ENCODE measurements at regions not wholly inside any gene's neighbourhood (a gene's known extent, or its start where the extent isn't known, plus 50 kb on each side); places are given as distances from the start of the nearest gene placed in this dataset.
"Not testable (repeated sequence)": the region's sequence is repeated elsewhere in the genome, so short reads cannot be mapped to it uniquely, and the experiment has no call there.

DNA sequence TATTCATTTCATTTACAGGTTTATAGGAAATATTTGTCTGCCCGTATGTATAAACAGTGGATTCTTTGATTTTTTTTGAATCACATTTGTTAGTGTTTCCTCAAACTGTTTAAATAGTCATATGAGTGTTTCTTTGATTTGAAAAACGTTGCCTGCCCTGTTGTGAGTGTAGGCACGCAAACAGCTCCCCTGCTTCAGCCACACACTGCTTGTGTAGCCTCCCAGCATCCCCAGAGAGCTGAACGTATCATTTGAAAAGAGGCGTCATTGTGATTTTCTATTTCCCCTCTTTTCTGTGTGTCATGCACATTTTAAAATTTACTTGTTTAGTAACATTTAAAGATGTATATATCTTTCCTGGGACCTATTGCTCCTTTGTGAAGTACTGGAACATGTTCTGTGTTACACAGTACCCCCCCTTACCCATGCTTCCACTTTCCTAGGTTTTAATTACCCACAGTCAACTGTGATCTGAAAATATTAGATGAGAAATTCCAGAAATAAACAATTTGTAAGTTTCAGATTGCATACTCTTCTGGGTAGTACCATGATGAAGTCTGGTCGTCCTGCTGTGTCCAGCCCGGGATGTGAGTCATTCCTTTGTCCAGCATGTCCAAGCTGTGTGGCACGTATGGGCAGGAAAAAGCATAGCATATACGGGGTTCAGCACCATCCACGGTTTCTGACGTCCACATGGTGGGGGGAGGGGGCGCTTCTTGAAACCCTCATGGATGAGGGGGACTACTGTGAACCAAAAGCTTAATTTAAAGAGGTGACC, 78.7 kb downstream of the NPIPB11 start:
- not testable (repeated sequence) for H3K4me3 ChIP-seq (ENCODE audit: low read depth in 1 of 2, low read length in 2 of 2); H3K4me1 ChIP-seq (ENCODE audit: control insufficient read depth in 1 of 2, insufficient read depth in 2 of 2, low read length in 2 of 2); H3K9ac ChIP-seq (ENCODE audit: low read depth in 1 of 2, low read length in 2 of 2)

DNA sequence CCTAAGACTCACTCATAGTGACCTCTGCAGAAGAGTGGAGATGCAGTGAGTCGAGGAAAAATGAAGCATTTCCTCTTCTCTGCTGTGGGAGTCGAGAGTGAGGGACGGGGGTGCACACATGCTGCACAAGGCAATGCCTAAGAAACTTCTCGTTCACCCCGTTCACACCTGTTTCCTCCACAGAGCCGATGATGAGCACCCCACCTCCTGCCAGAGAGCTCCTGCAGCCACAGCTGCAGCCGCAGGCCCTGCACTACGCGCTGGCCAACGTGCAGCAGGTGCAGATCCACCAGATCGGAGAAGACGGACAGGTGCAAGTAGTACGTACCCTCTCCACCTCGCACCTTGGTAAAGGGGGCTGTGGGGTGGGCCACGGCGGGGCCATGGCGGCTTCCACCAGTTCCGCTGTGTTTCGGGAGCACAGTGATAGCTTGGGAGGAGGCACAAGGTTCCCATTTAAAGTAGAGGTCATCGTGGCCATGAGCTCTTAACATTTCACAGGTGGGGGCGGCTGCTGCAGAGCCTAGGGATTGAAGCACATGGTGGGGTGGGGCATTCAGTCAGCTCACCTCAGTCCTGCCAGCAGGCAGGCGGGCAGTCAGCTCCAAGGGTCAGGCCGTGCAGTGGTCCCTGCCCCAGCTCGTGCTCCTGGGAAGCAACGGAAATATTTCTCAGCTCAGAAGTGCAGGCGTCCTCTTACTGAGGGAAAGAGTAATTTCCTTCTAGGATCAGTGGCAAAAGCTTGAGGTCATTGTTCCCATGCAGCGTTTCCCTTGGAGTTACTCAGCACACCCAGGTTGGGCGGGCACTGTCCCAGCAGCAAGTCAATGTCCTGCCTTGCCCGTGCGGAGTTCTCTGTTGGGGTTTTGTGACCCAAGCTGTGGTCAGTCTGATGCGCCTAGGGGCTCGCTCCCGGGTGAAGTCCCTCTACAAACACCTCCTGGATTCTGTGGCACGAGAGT, 80.1 kb downstream of the NPIPB11 start:
- H3K9me3 ChIP-seq (ENCODE audit: control insufficient read depth in 1 of 2, low read length in 2 of 2); H3K4me3 ChIP-seq (ENCODE audit: low read depth in 1 of 2, low read length in 2 of 2); H3K36me3 ChIP-seq (ENCODE audit: control insufficient read depth in 1 of 2, insufficient read depth in 2 of 2, low read length in 2 of 2); H3K27ac ChIP-seq (ENCODE audit: low read depth, low read length); H3K9ac ChIP-seq (ENCODE audit: low read depth in 1 of 2, low read length in 2 of 2); H3K27me3 ChIP-seq (ENCODE audit: control insufficient read depth in 1 of 2, insufficient read depth in 2 of 2, low read length in 2 of 2); H3K4me1 ChIP-seq (ENCODE audit: control insufficient read depth in 1 of 2, insufficient read depth in 2 of 2, low read length in 2 of 2): not testable (repeated sequence)

More for the DNA sequence above, 78.7 kb downstream of the NPIPB11 start:
- not testable (repeated sequence) for H3K27me3 ChIP-seq (ENCODE audit: control insufficient read depth in 1 of 2, insufficient read depth in 2 of 2, low read length in 2 of 2); H3K36me3 ChIP-seq (ENCODE audit: control insufficient read depth in 1 of 2, insufficient read depth in 2 of 2, low read length in 2 of 2); H3K9me3 ChIP-seq (ENCODE audit: control insufficient read depth in 1 of 2, low read length in 2 of 2); H3K27ac ChIP-seq (ENCODE audit: low read depth, low read length)

DNA sequence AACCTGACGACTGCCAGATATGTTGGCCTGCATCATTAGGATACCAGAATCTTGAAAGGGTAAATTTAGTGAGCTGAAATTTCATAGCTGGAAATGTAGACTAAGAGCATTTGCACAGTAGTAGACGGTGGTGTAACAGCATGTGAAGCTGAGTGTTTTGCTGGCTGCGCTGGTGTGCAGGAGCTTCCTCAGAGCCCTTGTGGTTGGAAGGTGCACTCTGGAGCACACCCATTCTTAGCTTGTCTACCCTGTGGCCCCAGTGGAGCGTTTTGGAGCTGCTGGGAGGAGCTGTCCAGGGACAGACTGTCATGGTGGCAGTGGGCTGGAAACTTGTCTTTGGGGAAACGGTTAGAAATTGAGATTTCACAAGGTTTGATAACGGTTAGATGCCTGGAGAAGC, 82.8 kb downstream of the NPIPB11 start:
- not testable (repeated sequence) for H3K4me1 ChIP-seq (ENCODE audit: control insufficient read depth in 1 of 2, insufficient read depth in 2 of 2, low read length in 2 of 2); H3K27me3 ChIP-seq (ENCODE audit: control insufficient read depth in 1 of 2, insufficient read depth in 2 of 2, low read length in 2 of 2); H3K9ac ChIP-seq (ENCODE audit: low read depth in 1 of 2, low read length in 2 of 2); H3K27ac ChIP-seq (ENCODE audit: low read depth, low read length); H3K9me3 ChIP-seq (ENCODE audit: control insufficient read depth in 1 of 2, low read length in 2 of 2); H3K4me3 ChIP-seq (ENCODE audit: low read depth in 1 of 2, low read length in 2 of 2); H3K36me3 ChIP-seq (ENCODE audit: control insufficient read depth in 1 of 2, insufficient read depth in 2 of 2, low read length in 2 of 2)

DNA sequence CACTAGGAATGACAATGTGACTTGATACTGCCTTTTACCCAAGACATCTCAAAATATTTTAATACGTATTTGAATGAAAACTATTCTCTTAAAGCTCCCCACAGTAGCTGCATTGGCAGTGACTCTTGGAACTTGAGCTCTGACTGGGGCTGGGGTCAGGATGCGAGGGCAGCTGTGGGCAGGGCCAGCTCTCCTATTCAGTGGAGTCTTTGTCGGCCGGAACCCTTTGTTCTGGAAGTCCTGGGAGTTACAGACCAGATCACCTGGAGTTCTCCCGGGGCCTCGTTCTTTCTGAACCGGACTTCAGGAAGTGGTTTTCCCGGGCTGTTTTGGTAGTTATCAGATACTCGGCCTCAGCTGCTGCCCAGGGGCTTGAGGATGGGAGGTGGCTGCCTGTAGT, 84.9 kb downstream of the NPIPB11 start:
- H3K36me3 ChIP-seq (ENCODE audit: control insufficient read depth in 1 of 2, insufficient read depth in 2 of 2, low read length in 2 of 2) = no peaks in the 10 kb centered on the region
- H3K9me3 ChIP-seq (ENCODE audit: control insufficient read depth in 1 of 2, low read length in 2 of 2) = no peaks in the 10 kb centered on the region
- H3K4me3 ChIP-seq (ENCODE audit: low read depth in 1 of 2, low read length in 2 of 2) = no peak overlapping the region
- no peaks in the 10 kb centered on the region for H3K4me1 ChIP-seq (ENCODE audit: control insufficient read depth in 1 of 2, insufficient read depth in 2 of 2, low read length in 2 of 2)
- no peak overlapping the region for H3K9ac ChIP-seq (ENCODE audit: low read depth in 1 of 2, low read length in 2 of 2)
- no peaks in the 10 kb centered on the region for H3K27me3 ChIP-seq (ENCODE audit: control insufficient read depth in 1 of 2, insufficient read depth in 2 of 2, low read length in 2 of 2)
- H3K27ac ChIP-seq (ENCODE audit: low read depth, low read length) = no peak overlapping the region

DNA sequence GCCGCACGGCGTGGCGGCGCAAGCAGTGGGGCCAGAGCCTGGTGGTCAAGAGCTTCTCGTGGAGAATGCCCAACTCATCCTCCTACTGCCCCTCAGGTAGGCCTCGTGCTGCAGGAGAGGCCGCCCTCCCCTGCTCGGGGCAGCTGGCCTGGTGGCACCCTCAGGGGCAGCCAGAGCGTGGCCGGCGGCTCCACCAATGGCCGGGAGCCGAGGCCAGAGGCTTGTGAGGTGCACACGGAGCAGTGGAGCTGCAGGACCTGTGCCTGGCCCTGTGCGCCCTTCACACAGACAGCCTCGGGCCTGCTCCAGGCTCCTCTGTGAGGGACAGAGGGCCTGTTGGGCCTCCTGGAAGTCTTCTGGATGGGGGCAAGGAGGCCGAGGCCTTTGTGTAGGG, 85.5 kb downstream of the NPIPB11 start:
- Histone ChIP-seq H3K4me1 (ENCODE audit: control insufficient read depth in 1 of 2, insufficient read depth in 2 of 2, low read length in 2 of 2) (no peaks in the 10 kb centered on the region), H3K27ac (ENCODE audit: low read depth, low read length) (no peak overlapping the region), H3K9me3 (ENCODE audit: control insufficient read depth in 1 of 2, low read length in 2 of 2) (no peaks in the 10 kb centered on the region), H3K9ac (ENCODE audit: low read depth in 1 of 2, low read length in 2 of 2) (no peak overlapping the region), H3K4me3 (ENCODE audit: low read depth in 1 of 2, low read length in 2 of 2) (no peak overlapping the region), H3K36me3 (ENCODE audit: control insufficient read depth in 1 of 2, insufficient read depth in 2 of 2, low read length in 2 of 2) (no peaks in the 10 kb centered on the region), H3K27me3 (ENCODE audit: control insufficient read depth in 1 of 2, insufficient read depth in 2 of 2, low read length in 2 of 2) (no peaks in the 10 kb centered on the region)

DNA sequence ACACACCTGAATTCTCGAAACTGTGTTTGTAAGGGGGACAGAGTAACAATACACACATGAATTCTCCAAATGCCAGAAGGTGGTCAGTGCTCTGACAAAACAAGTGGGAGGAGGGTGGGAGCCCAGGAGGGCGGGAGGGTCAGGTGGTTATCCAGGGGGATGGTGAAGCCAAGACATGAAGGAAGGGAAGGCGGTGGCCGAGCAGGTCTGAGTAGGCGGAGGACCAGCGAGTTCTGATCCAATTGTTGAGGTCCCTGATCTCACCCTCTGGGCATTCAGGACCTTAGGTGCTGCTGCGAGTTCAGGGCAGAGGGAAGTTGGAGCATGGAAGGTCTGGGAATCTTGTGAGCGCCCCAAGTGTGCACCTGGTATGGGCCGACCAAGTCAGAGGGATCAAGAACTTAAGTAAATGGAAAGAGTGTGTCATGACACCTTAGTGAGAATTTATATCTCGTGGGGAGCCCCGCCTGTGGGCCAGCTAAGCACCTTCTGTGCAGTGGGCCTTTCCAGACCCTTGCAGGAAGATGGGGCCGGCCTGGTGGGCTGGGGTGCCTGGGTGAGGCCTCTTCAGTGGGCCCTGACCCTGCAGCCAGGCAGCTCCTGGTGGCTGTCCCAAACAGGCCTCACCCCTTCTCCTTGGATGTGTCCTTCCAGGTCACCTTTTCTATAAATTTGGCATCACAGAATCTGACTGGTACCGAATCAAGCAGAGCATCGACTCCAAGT, 86.1 kb downstream of the NPIPB11 start:
- Histone ChIP-seq H3K36me3 (ENCODE audit: control insufficient read depth in 1 of 2, insufficient read depth in 2 of 2, low read length in 2 of 2) (no peaks in the 10 kb centered on the region), H3K4me1 (ENCODE audit: control insufficient read depth in 1 of 2, insufficient read depth in 2 of 2, low read length in 2 of 2) (no peaks in the 10 kb centered on the region), H3K9me3 (ENCODE audit: control insufficient read depth in 1 of 2, low read length in 2 of 2) (no peaks in the 10 kb centered on the region), H3K27ac (ENCODE audit: low read depth, low read length) (no peak overlapping the region), H3K4me3 (ENCODE audit: low read depth in 1 of 2, low read length in 2 of 2) (no peak overlapping the region), H3K9ac (ENCODE audit: low read depth in 1 of 2, low read length in 2 of 2) (no peak overlapping the region), H3K27me3 (ENCODE audit: control insufficient read depth in 1 of 2, insufficient read depth in 2 of 2, low read length in 2 of 2) (no peaks in the 10 kb centered on the region)

DNA sequence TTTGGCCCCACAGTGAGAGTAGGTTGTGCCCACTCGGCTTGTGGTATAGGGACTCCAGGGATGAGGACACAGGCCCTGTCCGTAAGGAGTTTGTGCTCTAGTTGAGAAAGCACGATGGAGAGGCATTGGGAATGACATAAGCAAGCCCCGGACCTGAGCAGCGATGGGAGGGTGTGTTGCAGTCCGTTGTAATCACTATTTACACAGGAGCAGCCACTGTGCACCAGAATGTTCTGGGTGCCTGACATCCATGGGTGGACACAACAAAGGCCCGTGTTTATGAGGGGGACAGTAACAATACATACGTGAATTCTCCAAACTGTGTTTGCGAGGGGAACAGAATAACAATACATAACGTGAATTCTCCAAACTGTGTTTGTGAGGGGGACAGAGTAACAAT, 86.8 kb downstream of the NPIPB11 start:
- no peaks in the 10 kb centered on the region for H3K9me3 ChIP-seq (ENCODE audit: control insufficient read depth in 1 of 2, low read length in 2 of 2)
- no peaks in the 10 kb centered on the region for H3K36me3 ChIP-seq (ENCODE audit: control insufficient read depth in 1 of 2, insufficient read depth in 2 of 2, low read length in 2 of 2)
- H3K27me3 ChIP-seq (ENCODE audit: control insufficient read depth in 1 of 2, insufficient read depth in 2 of 2, low read length in 2 of 2) = no peaks in the 10 kb centered on the region
- H3K4me1 ChIP-seq (ENCODE audit: control insufficient read depth in 1 of 2, insufficient read depth in 2 of 2, low read length in 2 of 2) = no peaks in the 10 kb centered on the region
- H3K4me3 ChIP-seq (ENCODE audit: low read depth in 1 of 2, low read length in 2 of 2) = no peak overlapping the region
- no peak overlapping the region for H3K9ac ChIP-seq (ENCODE audit: low read depth in 1 of 2, low read length in 2 of 2)
- H3K27ac ChIP-seq (ENCODE audit: low read depth, low read length) = no peak overlapping the region

DNA sequence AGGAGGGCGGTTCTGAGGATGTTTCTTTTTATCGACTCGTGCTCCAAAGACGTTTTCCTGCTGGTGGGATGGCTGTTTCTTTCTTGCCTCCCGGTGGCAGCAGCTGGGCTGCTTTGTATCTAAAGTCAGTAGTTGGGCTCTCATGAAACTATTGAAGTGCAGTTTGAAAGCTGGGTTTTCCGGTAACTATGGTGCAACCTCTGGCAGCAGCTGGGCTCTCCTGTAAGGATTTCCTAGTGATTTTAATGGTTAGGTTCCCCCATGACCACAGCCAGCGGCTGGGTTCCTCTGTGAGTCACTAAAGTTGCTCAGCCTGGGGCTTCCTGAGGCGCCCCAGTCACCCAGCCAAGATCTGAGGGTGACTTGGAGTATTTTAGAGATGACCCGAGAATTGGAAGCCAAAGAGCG, 87.9 kb downstream of the NPIPB11 start:
- not testable (repeated sequence) for H3K27ac ChIP-seq (ENCODE audit: low read depth, low read length); H3K27me3 ChIP-seq (ENCODE audit: control insufficient read depth in 1 of 2, insufficient read depth in 2 of 2, low read length in 2 of 2); H3K9me3 ChIP-seq (ENCODE audit: control insufficient read depth in 1 of 2, low read length in 2 of 2); H3K4me3 ChIP-seq (ENCODE audit: low read depth in 1 of 2, low read length in 2 of 2); H3K36me3 ChIP-seq (ENCODE audit: control insufficient read depth in 1 of 2, insufficient read depth in 2 of 2, low read length in 2 of 2); H3K4me1 ChIP-seq (ENCODE audit: control insufficient read depth in 1 of 2, insufficient read depth in 2 of 2, low read length in 2 of 2); H3K9ac ChIP-seq (ENCODE audit: low read depth in 1 of 2, low read length in 2 of 2)

DNA sequence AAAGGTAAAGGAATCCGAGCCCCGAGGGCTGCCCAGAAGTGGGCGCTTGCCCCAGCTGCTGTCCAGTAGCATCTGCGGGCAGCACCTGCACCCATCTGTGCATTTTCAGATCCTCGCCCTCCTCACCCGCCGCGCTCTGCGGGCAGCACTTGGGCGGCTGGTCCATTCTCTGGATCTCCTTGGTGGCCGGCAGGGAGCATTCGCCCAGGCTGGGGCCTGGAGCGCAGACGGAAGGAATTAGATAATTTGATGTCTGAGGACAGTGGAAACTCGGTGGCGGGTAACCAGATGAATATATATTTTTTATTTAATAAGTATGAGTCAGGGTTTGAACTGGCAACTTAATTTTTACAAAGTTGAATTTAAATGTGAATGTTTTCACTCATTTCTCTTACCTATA, 88.5 kb downstream of the NPIPB11 start:
- Histone ChIP-seq H3K9ac (ENCODE audit: low read depth in 1 of 2, low read length in 2 of 2) (no peak overlapping the region), H3K27ac (ENCODE audit: low read depth, low read length) (no peak overlapping the region), H3K36me3 (ENCODE audit: control insufficient read depth in 1 of 2, insufficient read depth in 2 of 2, low read length in 2 of 2) (no peaks in the 10 kb centered on the region), H3K4me1 (ENCODE audit: control insufficient read depth in 1 of 2, insufficient read depth in 2 of 2, low read length in 2 of 2) (no peaks in the 10 kb centered on the region), H3K4me3 (ENCODE audit: low read depth in 1 of 2, low read length in 2 of 2) (no peak overlapping the region), H3K27me3 (ENCODE audit: control insufficient read depth in 1 of 2, insufficient read depth in 2 of 2, low read length in 2 of 2) (no peaks in the 10 kb centered on the region), H3K9me3 (ENCODE audit: control insufficient read depth in 1 of 2, low read length in 2 of 2) (no peaks in the 10 kb centered on the region)

DNA sequence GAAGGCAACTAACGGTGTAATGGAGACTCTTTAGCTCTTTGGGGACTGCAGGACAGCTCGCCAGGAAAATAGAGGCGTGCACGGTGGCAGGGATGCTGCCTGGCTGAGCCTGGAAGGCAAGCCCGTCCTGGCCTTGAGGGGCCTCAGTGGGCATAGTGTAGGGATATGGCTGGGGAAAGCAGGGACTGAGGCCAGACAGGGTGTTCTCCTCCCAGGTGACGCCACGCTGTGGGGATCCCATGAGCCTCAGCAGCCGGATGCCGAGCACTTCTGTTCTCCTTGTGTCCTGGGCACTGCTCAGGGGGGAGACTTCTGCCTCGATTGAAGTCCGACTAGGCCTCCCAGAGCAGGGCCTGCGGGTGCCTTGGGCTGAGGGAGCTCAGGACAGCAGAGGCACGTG, 89.2 kb downstream of the NPIPB11 start:
- no peaks in the 10 kb centered on the region for H3K36me3 ChIP-seq (ENCODE audit: control insufficient read depth in 1 of 2, insufficient read depth in 2 of 2, low read length in 2 of 2)
- no peak overlapping the region for H3K9ac ChIP-seq (ENCODE audit: low read depth in 1 of 2, low read length in 2 of 2)
- no peaks in the 10 kb centered on the region for H3K9me3 ChIP-seq (ENCODE audit: control insufficient read depth in 1 of 2, low read length in 2 of 2)
- no peak overlapping the region for H3K27ac ChIP-seq (ENCODE audit: low read depth, low read length)
- no peaks in the 10 kb centered on the region for H3K4me1 ChIP-seq (ENCODE audit: control insufficient read depth in 1 of 2, insufficient read depth in 2 of 2, low read length in 2 of 2)
- H3K4me3 ChIP-seq (ENCODE audit: low read depth in 1 of 2, low read length in 2 of 2) = no peak overlapping the region
- no peaks in the 10 kb centered on the region for H3K27me3 ChIP-seq (ENCODE audit: control insufficient read depth in 1 of 2, insufficient read depth in 2 of 2, low read length in 2 of 2)

Measured in duodenal mucosa (tissue), 2 donors.